ENCODE measurements at regions not wholly inside any gene's neighbourhood (a gene's known extent, or its start where the extent isn't known, plus 50 kb on each side); places are given as distances from the start of the nearest gene placed in this dataset.
"Not testable (repeated sequence)": the region's sequence is repeated elsewhere in the genome, so short reads cannot be mapped to it uniquely, and the experiment has no call there.

DNA sequence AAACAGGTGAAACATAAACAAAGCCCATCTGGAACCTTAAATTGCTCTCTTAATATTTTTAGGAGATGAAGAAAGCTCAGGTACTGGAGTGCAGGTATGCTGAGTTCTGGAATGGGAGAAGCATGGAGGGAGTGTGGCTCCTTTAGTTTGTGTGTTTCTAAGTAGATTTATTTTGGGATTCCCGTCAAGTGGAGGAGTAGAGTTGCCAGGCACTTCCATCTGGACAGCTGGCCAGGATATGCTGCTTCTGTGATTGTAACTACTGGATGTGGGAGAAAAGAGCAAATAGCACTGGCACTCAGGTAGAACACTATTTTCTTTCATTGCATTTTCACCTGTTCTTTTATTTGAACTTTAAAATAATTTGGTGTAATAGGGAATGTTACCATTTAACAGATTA, 182.3 kb upstream of the MAST4 start:
- no peak for DNase-seq (ENCODE audit: low read depth)

DNA sequence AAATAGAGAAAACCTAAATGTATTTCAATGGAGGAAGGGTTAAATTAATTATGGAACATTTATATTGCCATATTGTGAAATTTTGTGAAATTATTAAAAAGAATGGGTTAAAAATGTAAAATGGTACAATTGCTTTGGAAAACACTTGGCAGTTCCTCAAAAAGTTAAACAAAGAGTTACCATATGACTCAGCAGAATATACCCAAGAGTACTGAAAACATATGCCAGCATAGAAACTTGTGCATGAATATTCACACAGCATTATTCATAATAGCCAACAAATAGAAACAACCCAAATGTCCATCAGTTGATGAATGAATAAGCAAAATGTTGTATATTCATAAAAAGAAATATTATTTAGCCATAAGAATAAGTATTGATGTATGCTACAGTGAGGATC, 181.0 kb upstream of the MAST4 start:
- no peak for DNase-seq (ENCODE audit: low read depth)

DNA sequence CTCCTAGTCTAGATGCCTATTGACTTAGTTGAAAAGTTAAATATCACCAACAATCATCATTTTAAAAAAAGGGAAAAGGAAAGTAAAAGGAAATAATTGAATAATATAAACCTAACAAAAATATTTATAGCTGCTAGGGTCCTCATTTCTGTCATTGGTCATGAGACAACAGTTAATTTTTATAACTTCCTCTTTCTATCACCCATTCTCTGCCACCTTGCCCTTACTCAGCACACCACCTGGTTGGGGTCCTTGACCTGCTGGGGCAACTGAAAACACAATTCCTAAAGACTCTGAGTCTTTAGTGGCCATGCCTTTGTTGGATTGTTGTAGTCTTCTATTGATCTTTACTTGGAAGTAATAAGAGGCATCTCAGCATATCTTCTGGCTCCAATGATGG, 179.5 kb upstream of the MAST4 start:
- no peak for DNase-seq (ENCODE audit: low read depth)

DNA sequence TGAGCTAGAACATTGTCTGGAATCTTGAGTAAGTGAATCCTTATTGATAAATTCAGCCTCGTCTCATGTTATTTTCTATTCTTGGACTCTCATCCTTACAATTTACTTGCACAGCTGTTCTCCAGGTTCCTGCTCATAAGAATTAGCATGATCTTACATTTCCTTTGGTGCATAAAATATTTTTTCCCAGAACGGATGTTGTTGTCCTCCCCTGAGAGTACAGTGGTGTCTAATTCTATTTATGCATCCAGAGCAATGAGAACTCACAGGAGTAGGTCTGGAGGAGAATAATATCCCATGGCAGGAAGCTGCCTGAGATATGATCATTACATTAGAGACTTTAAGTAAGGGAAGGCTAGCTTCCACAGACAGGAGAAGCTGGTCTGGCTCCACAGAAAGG, 178.4 kb upstream of the MAST4 start:
- DNase-seq (ENCODE audit: low read depth): no peak

DNA sequence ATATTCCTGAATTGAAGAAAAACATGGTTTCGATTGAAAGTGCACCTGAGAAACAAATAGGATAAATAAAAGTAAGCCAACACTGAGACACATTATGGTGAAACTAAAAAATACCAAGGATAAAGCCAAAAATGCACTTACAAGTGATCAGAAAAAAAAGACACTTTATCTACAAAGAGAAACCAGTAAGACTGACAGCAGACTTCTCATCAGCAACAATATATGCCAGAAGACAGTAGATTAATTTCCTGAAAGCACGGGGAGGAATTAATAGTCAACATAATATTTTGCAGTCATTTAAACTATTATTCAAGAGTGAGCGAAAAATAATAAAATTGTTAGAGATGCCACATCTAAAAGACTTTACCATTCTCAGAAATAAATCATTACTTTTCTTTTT, 172.7 kb upstream of the MAST4 start:
- DNase-seq (ENCODE audit: low read depth): no peak

DNA sequence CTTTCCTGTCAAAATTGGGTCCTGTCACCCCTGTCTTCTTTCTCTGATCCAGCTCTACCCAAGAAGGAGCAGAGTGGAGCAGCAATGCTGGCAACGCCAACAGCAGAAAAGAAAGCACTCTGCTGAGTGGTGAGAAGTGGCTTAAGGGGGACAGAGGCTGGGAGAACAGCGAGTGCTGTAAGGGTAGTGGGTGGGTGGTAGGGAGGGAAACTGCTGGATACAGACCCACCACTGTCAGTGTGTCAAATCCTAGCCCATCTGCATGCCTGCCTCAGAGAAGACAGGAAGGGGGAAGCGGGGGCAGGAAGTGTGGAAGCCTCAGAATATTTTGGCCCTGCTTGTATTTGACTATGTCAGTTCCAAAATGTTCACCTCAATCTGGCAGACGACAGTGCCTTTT, 170.4 kb upstream of the MAST4 start:
- no peak for DNase-seq (ENCODE audit: low read depth)

DNA sequence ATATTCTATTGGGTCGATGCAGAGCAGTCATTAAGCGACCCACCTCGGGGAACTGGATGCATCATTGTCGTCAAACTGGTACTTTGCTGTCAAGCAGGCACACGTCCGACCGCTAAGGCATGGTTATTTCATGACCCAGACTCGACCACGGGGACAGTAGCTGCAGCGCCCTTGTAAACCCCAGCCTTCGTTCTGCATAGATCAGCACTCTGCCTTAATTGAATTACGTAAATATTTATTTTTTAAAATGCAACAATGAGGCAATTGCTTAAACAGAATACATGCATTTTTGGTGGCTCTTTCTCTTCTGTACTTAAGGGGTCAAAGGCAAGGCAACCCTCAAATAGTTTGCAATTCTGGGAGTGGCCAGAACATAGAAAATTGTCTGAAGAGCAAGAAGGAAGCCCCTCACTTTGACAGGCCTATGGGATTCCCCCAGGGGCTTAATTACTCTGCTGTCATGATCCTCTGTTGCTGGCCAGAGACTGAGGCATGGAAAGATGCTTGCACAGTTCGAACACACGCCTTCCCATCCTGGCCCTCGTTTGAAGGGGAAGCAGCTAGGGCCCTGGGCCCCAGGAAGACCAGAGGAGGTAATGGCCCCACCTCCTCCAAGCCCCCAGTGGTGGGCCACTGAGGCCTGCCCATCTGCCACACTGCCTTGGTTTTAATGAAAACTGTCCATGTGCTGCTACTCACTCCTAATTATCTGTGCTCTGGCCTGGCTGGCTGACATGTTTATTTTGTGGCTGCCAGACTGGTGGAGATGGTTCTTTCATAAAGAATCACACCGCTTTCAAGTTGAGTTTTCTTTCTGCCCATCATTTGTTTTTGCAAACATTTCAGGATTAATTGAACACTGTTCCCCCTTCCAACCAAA, 169.7 kb upstream of the MAST4 start:
- no peak for DNase-seq (ENCODE audit: low read depth)

DNA sequence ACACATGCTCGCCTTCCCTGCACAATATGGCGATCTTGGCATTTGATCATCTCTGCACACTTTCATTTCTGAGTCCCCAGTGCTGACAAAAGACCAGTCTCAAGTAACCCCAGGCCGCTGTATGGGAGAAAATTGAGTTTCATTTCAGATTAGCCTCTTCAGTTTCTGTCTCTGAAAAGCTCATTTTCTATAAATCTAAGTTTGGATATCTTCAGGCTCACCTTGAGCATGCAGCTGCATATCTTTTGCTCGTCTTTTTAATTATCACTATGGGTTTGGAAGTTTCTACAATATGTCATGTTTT, 169.1 kb upstream of the MAST4 start:
- DNase-seq (ENCODE audit: low read depth): no peak

DNA sequence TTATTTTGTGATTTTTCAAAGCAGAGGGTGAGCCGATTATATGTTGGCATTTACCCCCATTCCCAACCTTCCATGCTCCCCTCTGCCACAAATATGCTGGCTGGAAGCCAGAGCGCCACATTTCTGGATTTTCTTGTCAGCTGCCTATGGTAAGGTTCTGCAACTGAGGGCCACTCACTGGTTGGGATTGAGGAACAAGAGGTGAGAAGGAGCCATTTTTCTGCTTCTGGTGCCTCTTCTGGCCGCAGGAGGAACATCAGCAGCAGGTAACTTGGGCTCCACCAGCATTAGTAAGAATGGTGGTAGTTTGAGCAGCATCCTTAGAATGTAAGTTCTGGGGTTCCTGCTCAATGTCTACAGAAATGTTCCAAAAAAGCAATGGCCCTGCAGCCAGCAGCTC, 159.5 kb upstream of the MAST4 start:
- no peak for DNase-seq (ENCODE audit: low read depth)

DNA sequence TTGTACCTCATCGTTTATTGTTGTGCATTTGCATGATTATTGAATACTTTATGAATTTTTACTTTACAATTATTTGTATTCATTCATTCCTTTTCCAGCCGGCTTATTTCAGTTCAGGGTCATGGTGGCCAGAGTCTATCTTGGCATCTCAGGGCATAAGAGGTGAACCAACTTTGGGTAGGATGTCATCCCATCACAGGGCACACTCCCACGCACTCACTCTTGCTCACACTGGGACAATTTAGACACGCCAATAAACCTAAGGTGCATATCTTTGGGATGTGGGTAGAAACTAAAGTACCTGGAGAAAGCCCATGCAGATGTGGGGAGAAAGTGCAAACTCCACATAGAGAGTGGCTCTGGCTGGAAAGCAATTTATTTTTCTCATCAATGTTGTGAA, 158.1 kb upstream of the MAST4 start:
- no peak for DNase-seq (ENCODE audit: low read depth)

DNA sequence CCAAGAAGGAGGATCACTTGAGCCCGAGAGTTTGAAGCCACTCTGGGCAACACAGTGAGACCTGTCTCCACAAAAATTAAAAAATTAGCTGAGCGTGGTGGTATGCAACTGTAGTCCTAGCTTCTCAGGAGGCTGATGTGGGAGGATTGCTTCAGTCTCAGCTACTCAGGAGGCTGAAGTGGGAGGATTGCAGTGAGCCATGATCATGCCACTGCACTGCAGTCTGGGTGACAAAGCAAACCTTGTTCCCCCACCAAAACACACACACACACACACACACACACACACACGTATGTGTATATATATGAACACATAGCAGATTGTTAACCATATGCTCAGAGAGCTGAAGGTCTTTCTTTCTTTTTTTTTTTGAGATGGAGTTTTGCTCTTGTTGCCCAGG, 157.5 kb upstream of the MAST4 start:
- no peak for DNase-seq (ENCODE audit: low read depth)

DNA sequence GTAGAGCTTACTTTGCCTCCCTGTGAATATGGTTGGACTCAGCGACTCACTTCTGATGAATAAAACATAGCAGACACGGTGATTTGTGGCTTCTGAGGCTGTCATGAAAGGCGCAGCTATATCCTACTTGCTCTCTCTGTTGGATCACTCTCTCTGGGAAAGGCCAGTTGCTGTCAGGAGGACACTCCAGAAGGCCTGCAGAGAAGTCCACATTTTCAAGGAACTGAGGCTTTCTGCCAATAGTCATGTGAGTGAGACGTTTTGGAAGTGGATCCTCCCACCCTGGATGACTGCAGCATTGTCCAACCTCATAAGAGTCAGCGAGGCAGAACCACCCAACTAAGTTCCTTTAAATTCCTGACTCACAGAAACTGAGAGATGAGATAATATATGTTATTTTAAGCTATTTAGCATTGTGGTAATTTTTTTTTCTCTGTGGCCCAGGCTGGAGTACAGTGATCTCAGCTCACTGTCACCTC, 156.0 kb upstream of the MAST4 start:
- peak; percentile 47 for DNase-seq (ENCODE audit: low read depth)

DNA sequence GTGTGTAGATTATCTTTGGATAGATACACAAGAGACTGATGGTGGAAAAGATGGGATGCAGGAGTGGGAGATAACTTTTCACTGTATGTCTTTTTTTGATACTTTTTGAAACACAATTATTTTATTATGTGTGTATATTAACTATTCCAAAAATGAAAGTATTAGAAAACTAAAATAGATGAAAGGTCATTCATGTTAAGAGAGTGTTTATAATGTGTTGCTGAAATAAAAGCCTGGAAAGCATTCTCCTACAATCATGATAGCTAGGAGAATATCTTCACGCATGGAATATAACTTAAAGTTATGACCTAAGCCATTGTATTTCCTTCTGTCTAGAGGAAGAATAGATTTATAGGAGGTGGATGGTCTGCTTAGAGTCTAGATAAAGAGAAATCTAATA, 154.8 kb upstream of the MAST4 start:
- DNase-seq (ENCODE audit: low read depth): no peak

DNA sequence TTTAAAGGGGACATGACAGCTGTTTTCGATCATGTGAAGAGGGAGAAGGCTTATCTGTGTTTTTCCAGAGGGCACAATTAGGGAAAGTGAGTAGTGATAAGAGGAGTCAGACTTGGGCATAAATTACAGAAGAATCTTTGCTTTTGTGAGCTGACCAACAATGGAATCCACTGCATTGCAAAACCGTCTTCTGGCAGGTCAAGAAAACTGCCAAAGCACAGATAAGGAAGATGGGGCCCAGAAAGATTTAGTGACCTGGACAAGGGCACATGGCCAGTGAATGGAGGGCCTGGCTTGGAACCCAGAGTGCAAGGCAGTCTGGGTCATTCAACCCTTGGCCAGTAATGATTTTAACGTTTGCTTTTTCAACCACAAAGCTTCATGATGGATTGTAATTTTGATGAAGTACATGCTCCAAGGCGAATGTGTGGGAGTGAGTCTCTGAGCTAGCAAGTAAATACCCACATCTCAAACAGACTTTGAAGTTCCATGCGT, 153.2 kb upstream of the MAST4 start:
- peak; percentile 15 for DNase-seq (ENCODE audit: low read depth)

DNA sequence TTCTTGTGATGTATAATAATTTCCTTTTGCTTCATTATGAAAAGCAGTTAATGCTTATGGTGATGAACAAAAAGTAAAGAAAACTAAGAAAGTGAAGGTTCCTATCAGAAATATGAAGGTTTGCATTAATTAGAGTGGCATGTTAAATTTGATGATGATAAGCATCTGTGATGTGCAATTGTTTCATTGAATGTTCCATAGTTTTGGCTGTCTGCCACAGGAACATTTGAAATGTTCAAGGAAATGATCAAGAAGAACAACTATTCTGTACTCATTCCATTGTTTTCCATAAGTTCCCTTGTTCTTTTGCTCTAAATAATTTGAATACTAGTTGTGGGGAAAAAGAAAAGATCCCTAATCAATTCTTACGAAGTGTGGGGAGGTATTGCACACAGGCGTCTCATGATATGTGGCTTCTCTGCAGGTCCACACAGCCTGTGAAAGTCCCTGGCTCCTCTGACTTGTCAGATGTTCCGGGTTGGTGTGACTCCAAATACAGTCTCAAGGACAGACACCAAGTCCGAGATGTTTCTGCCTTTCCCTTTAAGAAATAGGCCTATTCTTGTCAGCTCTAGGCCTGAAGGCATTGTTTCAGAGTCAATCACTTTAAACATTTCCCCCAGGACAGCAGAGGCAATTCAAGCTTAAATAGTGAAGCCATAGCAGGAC, 152.6 kb upstream of the MAST4 start:
- DNase-seq (ENCODE audit: low read depth): no peak

DNA sequence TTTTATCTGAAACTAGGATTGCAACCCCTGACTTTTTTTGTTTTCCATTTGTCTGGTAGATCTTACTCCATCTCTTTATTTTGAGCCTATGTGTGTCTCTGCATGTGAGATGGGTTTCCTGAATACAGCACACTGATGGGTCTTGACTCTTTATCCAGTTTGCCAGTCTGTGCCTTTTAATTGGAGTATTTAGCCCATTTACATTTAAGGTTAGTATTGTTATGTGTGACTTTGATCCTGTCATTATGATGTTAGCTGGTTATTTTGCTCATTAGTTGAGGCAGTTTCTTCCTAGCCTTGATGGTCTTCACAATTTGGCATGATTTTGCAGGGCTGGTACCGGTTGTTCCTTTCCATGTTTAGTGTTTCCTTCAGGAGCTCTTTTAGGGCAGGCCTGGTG, 148.1 kb upstream of the MAST4 start:
- DNase-seq (ENCODE audit: low read depth): not testable (repeated sequence)

DNA sequence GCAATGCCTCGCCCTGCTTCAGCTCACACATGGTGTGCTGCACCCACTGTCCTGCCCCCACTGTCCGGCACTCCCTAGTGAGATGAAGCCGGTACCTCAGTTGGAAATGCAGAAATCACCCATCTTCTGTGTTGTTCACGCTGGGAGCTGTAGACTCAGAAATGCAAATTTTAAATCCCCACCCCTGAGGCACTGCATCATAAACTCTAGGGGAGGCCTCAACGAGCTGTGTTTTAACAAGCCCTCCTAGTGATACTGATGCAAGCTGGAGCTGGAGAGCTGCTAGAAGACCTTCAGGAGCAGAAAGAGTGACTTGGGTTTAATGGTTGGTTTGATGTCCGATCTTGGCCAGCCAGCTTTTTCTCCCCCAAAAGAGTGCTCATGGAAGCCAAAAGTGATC, 146.0 kb upstream of the MAST4 start:
- no peak for DNase-seq (ENCODE audit: low read depth)

DNA sequence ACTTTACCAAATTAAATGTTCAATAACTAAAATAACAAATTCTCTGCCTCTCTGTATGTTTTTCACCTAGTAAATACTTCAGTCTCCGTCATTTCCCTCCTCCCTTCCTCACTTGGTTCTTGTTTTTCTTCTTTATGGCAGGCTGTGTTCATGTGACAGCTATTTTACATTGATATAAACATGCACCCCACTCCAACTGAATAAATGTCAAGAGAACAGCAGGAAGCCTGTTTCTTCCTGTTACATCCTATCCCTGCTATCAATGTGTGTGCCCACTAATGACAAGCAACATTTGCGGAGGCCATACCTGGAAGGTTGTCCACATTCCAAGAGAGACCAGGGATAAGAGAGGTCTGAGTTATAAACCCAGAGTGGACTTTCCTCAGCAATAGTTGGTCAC, 145.2 kb upstream of the MAST4 start:
- no peak for DNase-seq (ENCODE audit: low read depth)

DNA sequence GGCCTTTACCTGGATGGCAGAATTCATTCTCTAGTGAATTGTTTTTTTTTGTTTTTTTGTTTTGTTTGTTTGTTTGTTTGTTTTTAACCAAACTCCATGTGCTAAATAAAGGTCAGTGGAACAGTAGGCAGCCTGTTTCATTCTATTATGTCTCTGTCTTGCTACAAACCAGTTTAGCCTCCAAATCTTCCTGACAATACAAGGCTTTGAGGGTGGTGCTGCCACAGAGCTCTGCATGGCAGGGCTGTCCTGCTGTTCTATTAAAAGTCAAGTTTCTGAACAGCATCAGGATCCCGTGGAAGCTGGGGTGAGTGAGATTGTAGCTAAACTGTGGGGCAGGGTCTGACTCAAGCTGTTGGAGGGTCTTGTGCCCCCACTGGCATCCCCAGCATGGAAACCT, 144.1 kb upstream of the MAST4 start:
- DNase-seq (ENCODE audit: low read depth): no peak

DNA sequence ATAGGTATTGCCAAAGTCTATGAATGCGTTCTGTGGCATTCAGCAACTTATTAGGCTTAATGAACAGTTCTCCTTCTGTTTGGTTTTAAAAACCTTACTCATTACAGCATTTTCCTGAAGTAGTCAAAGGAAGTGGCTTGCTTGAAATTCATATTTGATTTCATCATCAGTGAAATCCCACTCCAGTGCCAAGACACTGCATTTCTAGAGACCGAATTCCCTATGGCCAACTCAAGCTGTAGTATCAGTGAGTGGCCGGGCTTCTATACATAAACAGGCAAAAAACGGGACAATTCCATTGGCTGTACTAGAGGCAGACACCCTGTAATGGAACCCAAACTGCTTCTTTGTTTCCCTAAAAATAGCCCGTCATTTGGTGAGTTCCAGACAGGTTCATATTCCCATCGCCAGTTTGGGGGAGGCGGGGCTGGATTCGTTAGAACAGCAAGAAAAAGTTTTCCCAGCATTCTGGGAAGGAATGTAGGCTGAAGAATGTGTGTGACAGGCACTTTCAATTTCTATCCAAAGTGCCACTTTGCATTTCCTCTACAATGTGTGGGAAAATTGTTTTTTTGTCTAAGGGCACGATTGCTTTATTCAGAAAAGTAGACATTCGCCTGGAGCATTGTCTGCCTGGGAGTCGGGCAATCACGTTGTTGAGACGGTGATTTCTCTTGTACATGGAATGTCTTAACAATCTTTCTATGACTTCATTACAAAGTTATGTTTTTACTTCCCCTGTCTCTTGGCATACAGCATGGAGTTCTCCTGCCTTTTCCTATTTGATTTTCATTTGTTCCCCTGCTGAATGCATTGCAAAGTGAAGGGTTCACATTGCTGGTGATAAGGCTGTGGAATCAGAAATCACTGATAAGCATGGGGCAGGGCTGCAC, 141.8 kb upstream of the MAST4 start:
- peak; percentile 75 for DNase-seq (ENCODE audit: low read depth)

DNA sequence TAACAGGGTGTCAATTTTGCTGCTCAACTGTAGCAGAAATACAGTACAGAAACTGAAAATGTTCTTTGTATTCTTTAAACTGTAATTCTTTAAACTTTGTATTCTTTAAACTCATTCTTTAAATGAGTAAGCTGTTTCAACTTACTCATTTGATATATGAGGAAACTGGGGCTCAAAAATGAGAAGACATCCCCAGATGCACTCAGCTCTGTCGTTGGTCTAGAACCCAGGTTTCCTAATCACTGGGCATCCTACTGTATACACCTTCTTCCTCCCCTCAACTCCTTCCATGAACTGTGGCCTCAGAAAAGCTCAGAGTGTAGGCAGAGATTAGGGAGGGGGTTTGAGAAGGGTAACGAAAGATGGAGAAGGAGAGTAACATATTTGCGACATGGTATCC, 136.5 kb upstream of the MAST4 start:
- no peak for DNase-seq (ENCODE audit: low read depth)

DNA sequence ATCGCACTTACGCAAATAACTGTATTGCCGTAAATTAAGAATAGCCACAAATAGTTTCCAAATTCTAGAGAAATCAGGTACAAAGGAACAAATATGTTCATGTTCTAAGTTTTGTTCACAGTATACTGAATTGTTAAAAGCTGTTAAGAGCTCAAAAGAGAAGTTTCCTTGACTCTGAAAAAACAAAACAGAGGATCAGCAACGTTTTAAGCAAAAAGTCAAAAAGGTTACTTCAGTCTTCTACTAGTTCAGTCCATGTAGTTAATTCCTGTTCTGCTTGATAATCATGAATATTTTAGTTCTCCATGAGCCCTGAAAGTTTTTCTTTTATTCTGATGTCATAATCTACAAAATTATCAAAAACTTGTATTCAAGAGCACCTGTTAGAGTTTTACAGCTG, 128.6 kb upstream of the MAST4 start:
- DNase-seq (ENCODE audit: low read depth): no peak
